OCI-LY7 (cell line): ENCODE measurements at regions not wholly inside any gene's neighbourhood (a gene's known extent, or its start where the extent isn't known, plus 50 kb on each side); places are given as distances from the start of the nearest gene placed in this dataset.

Experiments
- BruUV-seq: library from RNA; stranded (reverse); fragments of 400-500 nt; replicated peaks from 2 replicates; lab custom pipeline; 2021; lab: Mats Ljungman, UMichigan
- CTCF ChIA-PET: fragments of 300-600 bp; sonication (Branson Sonifier 250); formaldehyde crosslinking; loops from one replicate; lab custom pipeline; 2022; ENCODE audit warnings: antibody characterized with exemption; ENCODE audit not compliant: unreplicated experiment; lab: Charles Lee
- POLR2A ChIA-PET: fragments of 300-600 bp; sonication (Branson Sonifier 250); formaldehyde crosslinking; loops from one replicate; lab custom pipeline; 2022; ENCODE audit warnings: antibody characterized with exemption; lab: Charles Lee
- DNase-seq: peaks from one replicate; pipeline ENCODE4 v3.0.0-alpha.2; 2015; ENCODE audit warnings: low spot score
- H2AFZ ChIP-seq: fragments of 200-600 bp; sonication (generic), shearing (Covaris generic); 2 replicates; pipeline ENCODE4 v1.6.1; 2014; ENCODE audit warnings: mild to moderate bottlenecking, antibody characterized with exemption, low read length, moderate library complexity
- H3K27ac ChIP-seq: fragments of 200-600 bp; sonication (generic); 2 replicates; pipeline ENCODE4 v1.5.1; 2014; ENCODE audit warnings: mixed run types, low read depth, mild to moderate bottlenecking, moderate library complexity, low read length, inconsistent platforms; ENCODE audit not compliant: poor library complexity, severe bottlenecking
- H3K36me3 ChIP-seq: fragments of 200-600 bp; sonication (generic); 2 replicates; pipeline ENCODE4 v1.6.1; 2014; ENCODE audit warnings: mild to moderate bottlenecking, antibody characterized with exemption, low read length, moderate library complexity, mixed read lengths; ENCODE audit not compliant: insufficient read depth
- H3K4me1 ChIP-seq: fragments of 200-600 bp; sonication (generic); 2 replicates; pipeline ENCODE4 v1.5.1; 2014; ENCODE audit warnings: mild to moderate bottlenecking, low read length; ENCODE audit not compliant: insufficient read depth, poor library complexity, severe bottlenecking
- H3K4me2 ChIP-seq: fragments of 200-600 bp; sonication (generic); 2 replicates; pipeline ENCODE4 v1.6.1; 2014; ENCODE audit warnings: mild to moderate bottlenecking, low read length
- H3K4me3 ChIP-seq: fragments of 200-600 bp; sonication (generic); 2 replicates; pipeline ENCODE4 v1.5.1; 2014; ENCODE audit warnings: mild to moderate bottlenecking, low read depth, low read length; ENCODE audit not compliant: poor library complexity, severe bottlenecking
- H3K79me2 ChIP-seq: fragments of 200-600 bp; sonication (generic); 2 replicates; pipeline ENCODE4 v1.6.1; 2016; ENCODE audit warnings: low read depth, mild to moderate bottlenecking, low read length, moderate library complexity, mixed read lengths; ENCODE audit not compliant: insufficient read depth
- H3K9me2 ChIP-seq: fragments of 200-600 bp; sonication (generic); 2 replicates; pipeline ENCODE4 v1.6.1; 2016; ENCODE audit warnings: mild to moderate bottlenecking, low read length, mixed read lengths; ENCODE audit not compliant: insufficient read depth
- H3K9me3 ChIP-seq: fragments of 200-600 bp; sonication (generic); 2 replicates; pipeline ENCODE4 v1.6.1; 2014; ENCODE audit warnings: mild to moderate bottlenecking, mixed run types, low read length, mixed read lengths
- H4K20me1 ChIP-seq: fragments of 200-600 bp; sonication (generic); 2 replicates; pipeline ENCODE4 v1.6.1; 2014; ENCODE audit warnings: mild to moderate bottlenecking, antibody characterized with exemption, low read length, moderate library complexity, mixed read lengths; ENCODE audit not compliant: insufficient read depth
- CTCF ChIP-seq: fragments of 200-600 bp; sonication (generic); conservative IDR thresholded peaks from 2 replicates; pipeline ENCODE4 v1.5.1; 2014; ENCODE audit warnings: mild to moderate bottlenecking, antibody characterized with exemption, low read length, moderate library complexity, mixed read lengths
- EZH2phosphoT487 ChIP-seq: fragments of 200-600 bp; sonication (generic); IDR thresholded peaks from 2 replicates; pipeline ENCODE4 v1.6.1; 2018; ENCODE audit warnings: low read depth, borderline replicate concordance, mild to moderate bottlenecking, mixed run types, antibody characterized with exemption, low read length, moderate library complexity, mixed read lengths
- intact Hi-C: fragments of 100-400 bp; cut with micrococcal nuclease; formaldehyde crosslinking; loops from one replicate; pipeline ENCODE4 v1.10.0; 2022; ENCODE audit not compliant: unreplicated experiment

- Histone ChIP-seq H3K27ac (no peak overlapping the region), H4K20me1 (no peaks in the 10 kb centered on the region), H3K9me2 (no peaks in the 10 kb centered on the region), H3K4me1 (no peaks in the 10 kb centered on the region), H3K36me3 (no peaks in the 10 kb centered on the region), H3K79me2 (no peaks in the 10 kb centered on the region), H3K4me2 (no peak overlapping the region), H3K4me3 (no peak overlapping the region), H2AFZ (no peak overlapping the region), H3K9me3 (no peaks in the 10 kb centered on the region)
- no peak for TF ChIP-seq EZH2phosphoT487
- no TSS peak for BruUV-seq
- CTCF ChIA-PET = no interaction called here
- intact Hi-C loops = no loop called here
- DNase-seq = no peak
- POLR2A ChIA-PET = interaction anchor here (0.7 kb wide), 1 partner anchor 215 kb away, joined by 3 read pairs; no protein-coding TSS in a partner anchor
Measured at GRCh38 chr4:136690360-136690759, 841.9 kb downstream of the PCDH18 start.

- Histone ChIP-seq H4K20me1 (no peaks in the 10 kb centered on the region), H3K27ac (no peak overlapping the region), H3K4me3 (no peak overlapping the region), H3K4me2 (no peak overlapping the region), H2AFZ (no peak overlapping the region), H3K9me2 (no peaks in the 10 kb centered on the region), H3K79me2 (no peaks in the 10 kb centered on the region), H3K4me1 (no peaks in the 10 kb centered on the region), H3K36me3 (no peaks in the 10 kb centered on the region), H3K9me3 (no peaks in the 10 kb centered on the region)
- no peak for DNase-seq
- ChIA-PET CTCF (no interaction called here), POLR2A (no interaction called here)
- TF ChIP-seq CTCF (no peak), EZH2phosphoT487 (no peak)
- intact Hi-C loops = no loop called here
- no TSS peak for BruUV-seq
Measured at GRCh38 chr4:136687596-136687995, 844.7 kb downstream of the PCDH18 start.

GRCh38 chr4:136687118-136687517 is 845.2 kb downstream of the PCDH18 start:
- no peak overlapping the region for H3K4me2 ChIP-seq
- ChIA-PET POLR2A (no interaction called here), CTCF (no interaction called here)
- BruUV-seq = no TSS peak
- no peak overlapping the region for H3K4me3 ChIP-seq
- no peak overlapping the region for H3K27ac ChIP-seq
- intact Hi-C loops = no loop called here
- no peaks in the 10 kb centered on the region for H3K4me1 ChIP-seq
- H3K9me2 ChIP-seq = no peaks in the 10 kb centered on the region
- no peaks in the 10 kb centered on the region for H3K9me3 ChIP-seq
- DNase-seq = no peak
- no peaks in the 10 kb centered on the region for H3K79me2 ChIP-seq
- no peak for TF ChIP-seq EZH2phosphoT487
- TF ChIP-seq CTCF = no peak
- no peaks in the 10 kb centered on the region for H4K20me1 ChIP-seq
- no peaks in the 10 kb centered on the region for H3K36me3 ChIP-seq
- no peak overlapping the region for H2AFZ ChIP-seq
